K562 (cell line): ENCODE measurements at regions not wholly inside any gene's neighbourhood (a gene's known extent, or its start where the extent isn't known, plus 50 kb on each side); places are given as distances from the start of the nearest gene placed in this dataset.

Experiments
- ADNP ChIP-seq: fragments of 200-800 bp; sonication (Bioruptor generic); IDR thresholded peaks from 2 replicates; pipeline ENCODE4 v1.6.1; 2016; ENCODE audit warnings: missing genetic modification characterization, missing compliant biosample characterization
- BCLAF1 ChIP-seq, 2 experiments: fragments of 450-650 bp in 1 of 2; IDR thresholded peaks; 2 replicates each; pipeline ENCODE4 v1.6.1; 2011 to 2017; ENCODE audit warnings: low read depth in 2 of 2, antibody characterized with exemption in 1 of 2, borderline replicate concordance in 1 of 2, low read length in 1 of 2, mild to moderate bottlenecking in 1 of 2, mixed read lengths in 1 of 2; ENCODE audit not compliant: control insufficient read depth in 1 of 2
- MYBL2 ChIP-seq, 2 experiments: fragments of 450-650 bp in 1 of 2; sonication (generic) in 1 of 2; formaldehyde crosslinking in 1 of 2; IDR thresholded peaks; 2 replicates each; pipeline versions ENCODE4 v1.6.1 to v1.8.1; 2017 to 2022; ENCODE audit warnings: borderline replicate concordance in 1 of 2, inconsistent platforms in 1 of 2, low read depth in 1 of 2, mild to moderate bottlenecking in 1 of 2, missing genetic modification reagents in 1 of 2, moderate library complexity in 1 of 2
- SNIP1 ChIP-seq: fragments of 450-650 bp; IDR thresholded peaks from 2 replicates; pipeline ENCODE4 v1.7.1; 2017; ENCODE audit warnings: low read depth, mild to moderate bottlenecking
- SREBF2 ChIP-seq: sonication (generic); formaldehyde crosslinking; IDR thresholded peaks from 2 replicates; pipeline ENCODE4 v1.4.0; 2020; ENCODE audit warnings: mild to moderate bottlenecking, missing genetic modification reagents
- TCF3 ChIP-seq: sonication (generic); formaldehyde crosslinking; IDR thresholded peaks from 2 replicates; pipeline ENCODE4 v1.4.0; 2020; ENCODE audit warnings: mild to moderate bottlenecking, missing genetic modification reagents
- ZFX ChIP-seq: sonication (generic); formaldehyde crosslinking; IDR thresholded peaks from 2 replicates; pipeline ENCODE4 v1.8.0; 2022; ENCODE audit warnings: mild to moderate bottlenecking, missing genetic modification reagents, moderate library complexity
- TF ChIP-seq, protein P1 (sequence below): sonication (generic); formaldehyde crosslinking; IDR thresholded peaks from 2 replicates; pipeline ENCODE4 v1.8.0; 2022; ENCODE audit warnings: mild to moderate bottlenecking, low read depth, missing genetic modification reagents
- TF ChIP-seq, protein P2 (sequence below): fragments of 200-800 bp; sonication (Bioruptor generic); IDR thresholded peaks from 2 replicates; pipeline ENCODE4 v1.6.1; 2017; ENCODE audit warnings: missing genetic modification characterization, missing compliant biosample characterization

- TF ChIP-seq, protein P1, sequence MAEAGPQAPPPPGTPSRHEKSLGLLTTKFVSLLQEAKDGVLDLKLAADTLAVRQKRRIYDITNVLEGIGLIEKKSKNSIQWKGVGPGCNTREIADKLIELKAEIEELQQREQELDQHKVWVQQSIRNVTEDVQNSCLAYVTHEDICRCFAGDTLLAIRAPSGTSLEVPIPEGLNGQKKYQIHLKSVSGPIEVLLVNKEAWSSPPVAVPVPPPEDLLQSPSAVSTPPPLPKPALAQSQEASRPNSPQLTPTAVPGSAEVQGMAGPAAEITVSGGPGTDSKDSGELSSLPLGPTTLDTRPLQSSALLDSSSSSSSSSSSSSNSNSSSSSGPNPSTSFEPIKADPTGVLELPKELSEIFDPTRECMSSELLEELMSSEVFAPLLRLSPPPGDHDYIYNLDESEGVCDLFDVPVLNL (CRISPR knock-in tag), result no peak
- TF ChIP-seq MYBL2 (IDR thresholded peaks at IDR 0.05; ENCODE audit: low read depth), result no peak
- TF ChIP-seq MYBL2 (CRISPR knock-in tag; IDR thresholded peaks at IDR 0.05; ENCODE audit: borderline replicate concordance), result no peak
- TF ChIP-seq, protein P2, sequence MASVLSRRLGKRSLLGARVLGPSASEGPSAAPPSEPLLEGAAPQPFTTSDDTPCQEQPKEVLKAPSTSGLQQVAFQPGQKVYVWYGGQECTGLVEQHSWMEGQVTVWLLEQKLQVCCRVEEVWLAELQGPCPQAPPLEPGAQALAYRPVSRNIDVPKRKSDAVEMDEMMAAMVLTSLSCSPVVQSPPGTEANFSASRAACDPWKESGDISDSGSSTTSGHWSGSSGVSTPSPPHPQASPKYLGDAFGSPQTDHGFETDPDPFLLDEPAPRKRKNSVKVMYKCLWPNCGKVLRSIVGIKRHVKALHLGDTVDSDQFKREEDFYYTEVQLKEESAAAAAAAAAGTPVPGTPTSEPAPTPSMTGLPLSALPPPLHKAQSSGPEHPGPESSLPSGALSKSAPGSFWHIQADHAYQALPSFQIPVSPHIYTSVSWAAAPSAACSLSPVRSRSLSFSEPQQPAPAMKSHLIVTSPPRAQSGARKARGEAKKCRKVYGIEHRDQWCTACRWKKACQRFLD (CRISPR knock-in tag), result no peak
- TF ChIP-seq BCLAF1 (IDR thresholded peaks at IDR 0.05; ENCODE audit: borderline replicate concordance in 1 of 2, control insufficient read depth in 1 of 2, low read depth in 2 of 2, low read length in 1 of 2), result no peak
- TF ChIP-seq TCF3, result no peak
- TF ChIP-seq SREBF2 (CRISPR knock-in tag), result no peak
- no peak for TF ChIP-seq ADNP
- no peak for TF ChIP-seq ZFX (CRISPR knock-in tag)
- TF ChIP-seq SNIP1, result no peak
Measured at GRCh38 chr21:35859677-35860076, 200.6 kb downstream of the SETD4 start (continued).
